ENCODE measurements at regions not wholly inside any gene's neighbourhood (a gene's known extent, or its start where the extent isn't known, plus 50 kb on each side); places are given as distances from the start of the nearest gene placed in this dataset.

DNA sequence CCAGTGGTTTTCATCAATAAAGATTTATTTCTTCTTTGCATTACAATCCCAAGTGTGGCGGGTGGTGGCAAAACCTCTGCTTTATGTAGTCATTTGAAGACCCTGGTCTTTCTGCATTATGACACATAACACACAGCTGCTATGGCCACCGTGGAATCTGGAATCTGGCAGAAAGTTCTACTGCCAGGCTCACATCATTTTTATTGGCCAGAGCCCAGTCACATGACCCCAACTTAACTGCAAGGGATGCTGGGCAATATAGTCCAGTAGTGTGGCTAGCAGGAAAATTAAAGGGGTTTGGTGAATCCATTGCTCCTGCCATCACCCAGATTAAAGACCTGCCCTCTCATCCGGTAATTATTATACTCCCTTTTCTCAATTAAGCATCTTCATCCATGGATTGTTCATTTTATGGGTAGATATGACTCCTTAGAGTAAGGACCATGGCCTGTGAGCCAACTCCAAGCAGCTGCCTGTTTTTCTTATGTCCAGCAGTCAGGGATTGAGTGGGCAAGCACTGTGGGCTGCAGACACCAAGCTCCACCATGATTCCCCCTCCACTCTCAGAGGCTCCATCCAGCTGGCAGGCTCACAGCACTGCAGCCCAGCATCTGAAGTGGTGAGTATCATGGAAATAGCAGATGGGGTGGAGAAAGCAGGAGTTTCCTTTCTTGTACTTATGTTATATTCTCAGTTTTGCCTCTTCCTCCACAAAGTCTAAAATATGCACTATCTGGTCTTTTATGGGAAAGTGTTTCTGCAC is 1030.7 kb downstream of the AACS start:
- DNase-seq (ENCODE audit: low spot score), result no peak

DNA sequence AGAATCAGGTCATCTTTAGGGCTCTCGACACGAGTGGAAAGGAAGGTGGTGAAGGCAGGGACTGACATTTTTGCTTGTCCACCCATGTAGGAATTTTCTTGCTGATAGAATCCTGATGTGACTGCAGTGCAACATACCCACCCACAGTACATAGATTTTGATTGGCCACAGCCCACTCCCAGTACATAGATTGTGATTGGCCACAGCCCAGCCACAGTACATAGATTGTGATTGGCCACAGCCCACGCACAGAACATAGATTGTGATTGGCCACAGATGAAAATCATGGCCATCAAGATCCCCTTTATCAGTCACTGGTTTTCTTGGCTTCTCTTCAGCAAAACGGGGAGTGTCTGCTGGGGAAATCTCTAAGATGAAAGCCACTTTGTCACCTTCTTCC is 1041.5 kb downstream of the AACS start:
- no peak for DNase-seq (ENCODE audit: low spot score)

DNA sequence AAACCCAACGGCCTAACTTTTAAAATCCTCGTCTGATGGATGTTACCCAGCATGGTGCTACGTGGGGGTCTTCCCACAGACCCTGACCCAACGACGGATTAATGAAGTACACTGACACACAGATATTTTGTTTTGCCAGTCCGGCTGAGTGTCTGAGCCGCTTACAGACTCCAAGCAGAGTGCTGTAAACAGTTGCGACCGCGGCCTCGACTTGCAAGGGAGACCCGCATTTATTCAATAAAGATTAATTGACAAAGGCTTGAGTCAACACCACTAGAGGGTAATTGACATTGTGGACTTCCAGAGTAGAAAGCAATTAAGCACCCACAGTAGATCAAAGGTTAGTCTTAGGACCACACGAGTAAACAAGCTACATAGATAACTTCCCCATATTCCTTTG is 1042.4 kb downstream of the AACS start:
- no peak for DNase-seq (ENCODE audit: low spot score)

DNA sequence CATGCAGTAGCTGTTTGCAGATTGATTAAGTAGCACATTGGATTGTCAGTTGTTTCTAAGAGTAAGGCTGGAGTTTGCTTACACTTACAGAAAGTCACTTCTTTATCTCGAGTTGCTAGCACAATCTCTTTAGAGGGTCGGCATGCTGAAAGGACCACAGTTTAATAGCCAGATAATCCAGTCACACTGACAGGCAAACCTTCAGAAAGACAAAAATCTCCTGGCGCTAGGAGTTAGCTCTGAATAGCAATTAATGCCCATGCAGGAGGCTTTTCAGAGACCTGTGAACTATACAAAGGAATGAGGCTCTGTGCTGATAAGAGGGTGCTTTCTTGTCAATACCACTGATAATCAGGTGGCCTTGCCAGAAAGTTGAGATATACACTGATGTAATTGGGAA is 1043.0 kb downstream of the AACS start:
- no peak for DNase-seq (ENCODE audit: low spot score)

DNA sequence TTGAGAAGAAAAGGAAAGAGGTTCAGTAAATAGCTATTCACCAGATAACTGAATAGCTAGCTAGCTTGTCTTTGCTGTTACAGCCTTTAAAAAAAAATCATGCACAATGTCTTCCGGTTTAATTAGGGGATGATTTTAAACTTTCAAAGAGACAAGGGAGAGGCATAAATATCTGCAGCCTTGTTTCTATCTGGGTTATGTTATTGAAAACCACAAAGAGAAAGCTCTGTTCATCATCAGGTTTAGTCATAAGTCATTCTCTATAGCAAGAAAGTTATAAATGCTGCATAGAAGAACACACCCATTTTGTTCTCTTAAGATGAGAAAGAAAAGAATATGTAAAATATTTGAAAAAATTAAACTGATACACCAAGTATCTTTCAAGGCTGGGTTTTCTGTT is 1046.9 kb downstream of the AACS start:
- DNase-seq (ENCODE audit: low spot score), result no peak

DNA sequence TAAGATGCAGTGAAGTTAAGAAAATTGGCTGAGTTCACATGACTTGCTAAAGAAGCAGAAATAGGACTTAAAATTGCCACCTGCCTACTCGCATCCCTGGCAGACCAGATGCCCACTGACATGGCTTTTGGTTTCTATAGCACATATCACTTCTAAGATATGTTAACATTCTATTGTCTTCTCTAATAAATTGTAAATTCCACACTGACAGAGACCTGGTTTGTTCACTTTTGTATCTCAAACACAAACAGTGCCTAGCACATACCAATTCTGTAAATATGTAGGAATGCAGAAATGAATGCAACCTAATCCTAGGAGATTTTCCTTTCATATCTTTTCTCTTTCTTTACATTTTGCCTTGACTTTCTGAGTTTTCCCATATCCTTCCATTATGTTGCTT is 1047.6 kb downstream of the AACS start:
- DNase-seq (ENCODE audit: low spot score), result no peak

DNA sequence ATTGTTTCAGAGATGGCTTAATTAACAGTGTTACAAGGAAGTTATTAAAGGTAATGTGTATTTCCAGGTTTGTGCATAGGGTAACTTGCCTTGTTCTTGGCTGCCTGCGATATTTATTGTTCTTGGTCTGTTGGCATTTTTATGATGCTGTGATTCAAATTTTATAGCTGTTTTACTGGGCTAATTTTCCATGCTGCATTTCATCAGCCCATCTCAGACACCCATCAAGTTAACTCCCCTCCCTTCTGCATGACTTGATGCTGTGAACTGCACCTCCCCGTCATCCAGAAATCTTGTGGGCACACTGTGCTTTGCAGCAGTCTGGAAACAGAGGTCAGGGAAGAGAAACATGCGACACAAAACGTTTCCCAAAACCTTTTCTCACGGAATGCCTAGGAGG is 1049.2 kb downstream of the AACS start:
- DNase-seq (ENCODE audit: low spot score), result no peak

DNA sequence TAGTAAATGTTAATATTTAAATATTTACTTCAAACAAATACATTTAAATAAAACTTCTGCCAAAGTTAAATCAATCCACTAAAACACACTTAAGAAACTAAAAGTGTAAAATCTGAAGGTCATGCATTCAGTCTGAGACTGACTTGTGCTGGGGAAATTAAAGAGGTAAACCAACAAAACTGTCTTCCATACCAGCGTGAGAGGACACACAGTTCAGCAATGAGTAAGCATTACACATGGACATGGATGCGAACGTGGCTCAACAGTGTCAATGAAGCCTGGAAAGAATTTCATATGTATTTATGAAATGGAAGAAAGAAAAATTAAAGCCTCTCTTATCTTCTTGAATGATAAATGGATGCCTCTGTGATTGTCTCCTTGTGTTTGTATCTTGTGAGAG is 1052.3 kb downstream of the AACS start:
- no peak for DNase-seq (ENCODE audit: low spot score)

DNA sequence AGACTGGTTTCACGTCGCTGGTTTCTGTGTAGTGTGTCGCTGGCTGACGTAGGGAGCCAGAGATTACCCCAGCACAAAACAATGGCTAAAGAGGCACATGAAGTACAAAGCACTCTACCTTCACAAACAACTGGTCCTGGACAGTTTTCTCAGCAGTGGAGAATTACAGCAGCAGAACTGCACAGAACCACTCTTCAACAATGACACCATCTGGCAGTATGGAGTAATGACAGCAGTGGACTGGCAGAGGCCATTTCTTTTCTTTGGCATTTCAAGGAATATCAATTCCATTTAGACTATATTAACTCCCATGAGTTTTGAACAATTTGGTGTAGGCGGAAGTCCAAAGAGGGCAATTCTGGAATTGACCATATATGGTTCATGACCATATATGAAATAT is 1074.1 kb downstream of the AACS start:
- no peak for DNase-seq (ENCODE audit: low spot score)

DNA sequence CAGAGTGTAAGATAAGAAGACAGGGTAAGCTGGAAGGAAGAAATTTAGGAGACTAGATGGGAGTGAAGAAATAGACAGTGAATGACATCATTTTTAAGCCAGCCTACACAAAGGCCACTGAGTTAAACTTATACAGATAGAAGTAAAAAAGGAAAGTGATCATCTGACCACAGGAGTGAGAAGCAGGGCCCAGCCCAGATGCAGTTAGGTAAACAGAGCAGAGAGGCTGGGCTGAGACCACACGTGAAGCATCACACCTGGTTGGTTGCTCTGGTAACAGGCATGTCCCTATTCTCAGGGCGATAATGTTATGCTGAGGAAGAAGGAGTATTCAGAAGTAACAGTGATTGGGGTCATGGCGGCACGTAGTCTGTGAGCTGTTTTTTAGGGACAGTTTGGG is 1079.4 kb downstream of the AACS start:
- no peak for DNase-seq (ENCODE audit: low spot score)

DNA sequence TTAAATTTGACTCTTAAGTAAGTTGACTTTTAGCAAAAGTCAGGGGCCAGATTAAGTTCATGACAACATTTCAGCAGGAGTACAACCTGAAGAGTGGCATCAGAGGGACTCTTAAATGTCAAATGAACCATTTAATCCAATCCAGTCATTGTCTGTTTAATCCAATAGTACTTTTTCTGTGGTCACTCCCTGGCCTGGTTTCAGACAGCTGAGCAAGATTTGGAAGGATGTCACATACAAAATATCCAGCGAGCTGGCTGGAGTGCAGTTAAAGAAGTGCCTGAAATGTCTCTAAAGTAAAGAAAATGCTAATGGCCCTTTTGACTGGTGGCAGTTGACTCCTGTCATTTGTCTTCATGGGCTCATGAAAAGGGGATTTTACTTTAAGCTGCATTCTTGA is 1082.1 kb downstream of the AACS start:
- DNase-seq (ENCODE audit: low spot score), result no peak

DNA sequence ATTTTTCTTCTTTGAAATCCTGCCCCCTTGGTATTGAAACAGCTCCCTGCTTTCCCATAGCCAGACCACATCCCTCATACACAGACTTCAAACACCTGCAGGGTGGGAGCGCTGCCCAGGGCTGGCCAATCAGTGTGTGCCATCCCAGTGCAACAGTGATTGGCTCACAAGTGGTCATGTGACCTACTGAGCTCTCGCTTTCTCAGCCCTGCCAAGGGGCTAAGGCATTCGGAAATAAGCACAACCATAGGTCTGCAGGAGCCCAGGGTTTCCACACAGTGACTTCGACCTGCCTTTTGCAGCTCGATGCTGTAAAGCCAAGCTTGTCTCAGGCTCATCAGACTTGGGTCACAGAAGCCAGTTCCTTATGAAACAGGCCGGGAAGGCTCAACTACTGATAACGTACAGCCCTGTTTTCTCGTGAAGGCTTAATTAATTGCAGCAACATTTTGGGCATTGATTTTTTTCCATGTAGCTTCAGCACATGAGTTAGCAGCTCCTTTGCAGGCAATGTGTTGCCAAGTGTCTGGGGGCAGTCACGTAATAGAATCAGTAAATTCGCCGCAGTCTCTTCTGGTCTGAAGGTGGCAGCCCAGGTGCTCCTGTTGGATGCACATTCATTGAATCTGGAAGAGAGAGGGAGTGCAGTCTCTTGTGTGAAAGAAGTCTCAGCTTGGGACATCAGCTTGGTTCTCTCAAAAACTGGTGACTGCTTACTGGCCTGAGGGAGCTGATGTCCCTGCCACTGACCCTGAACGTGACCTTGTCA is 1091.8 kb downstream of the AACS start:
- no peak for DNase-seq (ENCODE audit: low spot score)

DNA sequence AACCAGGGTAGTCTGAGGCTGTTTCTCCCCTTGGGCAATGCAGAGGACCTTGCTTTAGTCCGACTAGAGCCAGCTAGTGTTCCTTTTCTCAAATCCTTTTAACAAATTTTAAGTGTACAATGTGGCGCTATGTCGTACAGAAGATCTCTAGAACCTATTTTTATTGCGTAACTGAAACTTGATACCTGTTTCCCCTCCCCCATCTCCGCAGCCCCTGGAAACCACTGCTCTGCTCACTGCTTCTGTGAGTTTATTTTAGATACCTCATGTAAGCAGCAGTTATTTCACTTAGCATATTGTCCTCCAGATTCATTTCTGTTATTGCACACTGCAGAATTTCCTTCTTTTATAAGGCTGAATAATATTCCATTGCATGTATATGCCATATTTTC is 1092.3 kb downstream of the AACS start:
- DNase-seq (ENCODE audit: low spot score), result no peak

DNA sequence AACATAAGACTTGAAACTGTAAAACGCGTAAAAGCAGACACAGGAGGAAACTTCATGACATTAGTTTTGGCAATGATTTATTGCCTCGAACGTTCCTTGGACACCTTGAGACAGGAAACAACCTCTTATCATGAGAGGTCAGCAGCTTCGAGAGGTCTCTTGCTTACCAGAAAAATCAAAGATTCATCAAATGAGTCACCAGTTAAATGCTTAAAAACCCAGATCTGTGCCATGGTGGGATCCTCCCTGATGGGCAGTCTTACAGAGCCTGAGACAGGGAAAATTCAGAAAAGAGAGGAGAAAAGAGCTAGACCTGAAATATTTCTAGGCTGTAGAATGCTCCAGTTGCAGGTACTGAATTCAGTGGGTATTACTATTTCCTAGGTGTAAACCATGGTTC is 1093.9 kb downstream of the AACS start:
- DNase-seq (ENCODE audit: low spot score), result no peak

DNA sequence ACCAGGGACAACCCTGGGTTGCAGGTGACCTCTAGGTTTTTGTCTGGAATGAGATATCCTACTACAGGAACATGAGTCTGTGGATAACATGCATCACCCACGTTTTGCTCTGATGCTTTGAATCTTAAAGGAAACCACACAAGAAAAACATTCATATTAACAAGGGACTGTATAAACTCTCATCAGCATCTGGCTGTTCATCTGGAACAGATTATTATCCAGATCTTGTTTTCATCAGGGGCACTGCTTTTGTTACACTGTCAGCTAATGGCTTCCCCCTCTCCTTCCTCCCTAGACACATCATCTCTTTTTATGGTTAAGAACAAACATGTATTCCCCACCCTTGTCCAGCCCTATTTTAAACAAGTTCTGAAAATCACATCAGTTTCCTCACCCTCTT is 1095.7 kb downstream of the AACS start:
- DNase-seq (ENCODE audit: low spot score), result no peak

DNA sequence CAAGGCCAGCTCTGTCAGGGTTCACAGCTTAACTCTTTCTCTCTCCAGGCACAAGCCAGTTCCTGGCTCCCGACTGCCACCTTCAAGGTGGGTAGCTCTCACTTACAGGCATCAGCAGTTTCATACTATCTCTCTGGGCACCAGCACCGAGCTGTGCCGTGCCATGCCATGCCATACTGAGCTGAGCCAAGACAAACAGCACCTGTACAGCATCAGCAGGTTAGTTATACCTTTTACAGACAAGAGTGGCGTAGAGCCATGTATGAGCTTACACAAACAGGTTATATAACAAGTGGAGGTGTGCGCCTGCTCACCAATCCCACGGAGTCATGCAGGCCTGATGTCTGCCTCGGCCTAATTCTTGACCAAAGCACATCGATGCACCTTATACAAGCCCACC is 1098.7 kb downstream of the AACS start:
- DNase-seq (ENCODE audit: low spot score), result no peak

DNA sequence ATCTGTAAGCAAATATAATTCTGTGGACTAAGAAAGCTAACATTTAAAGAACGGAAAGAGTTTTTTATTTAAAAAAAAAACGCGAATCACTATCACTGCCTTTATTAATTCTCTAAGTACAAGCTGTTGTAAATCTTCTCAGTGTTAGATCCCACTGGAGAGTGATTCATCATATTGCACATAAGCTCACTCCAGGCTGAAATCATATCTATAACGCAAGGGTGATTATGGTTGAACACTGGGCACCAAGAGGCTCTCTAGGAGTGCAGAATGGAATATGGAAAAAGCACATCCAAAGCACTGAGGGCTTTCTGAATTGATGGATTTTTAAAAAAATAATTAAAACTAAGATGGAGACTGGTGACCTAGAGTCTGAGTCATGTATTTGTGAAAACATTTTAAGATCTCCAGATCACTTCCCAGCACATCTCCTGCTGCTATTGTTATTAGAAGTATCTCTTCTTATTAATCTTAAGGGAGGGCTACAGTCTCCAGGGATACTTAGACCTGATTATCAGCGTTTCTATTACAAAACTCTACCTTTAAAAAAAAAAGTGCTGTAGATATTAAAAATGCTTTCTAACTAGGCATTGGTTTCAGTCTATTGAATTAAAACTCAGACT is 1106.8 kb downstream of the AACS start:
- no peak for DNase-seq (ENCODE audit: low spot score)

DNA sequence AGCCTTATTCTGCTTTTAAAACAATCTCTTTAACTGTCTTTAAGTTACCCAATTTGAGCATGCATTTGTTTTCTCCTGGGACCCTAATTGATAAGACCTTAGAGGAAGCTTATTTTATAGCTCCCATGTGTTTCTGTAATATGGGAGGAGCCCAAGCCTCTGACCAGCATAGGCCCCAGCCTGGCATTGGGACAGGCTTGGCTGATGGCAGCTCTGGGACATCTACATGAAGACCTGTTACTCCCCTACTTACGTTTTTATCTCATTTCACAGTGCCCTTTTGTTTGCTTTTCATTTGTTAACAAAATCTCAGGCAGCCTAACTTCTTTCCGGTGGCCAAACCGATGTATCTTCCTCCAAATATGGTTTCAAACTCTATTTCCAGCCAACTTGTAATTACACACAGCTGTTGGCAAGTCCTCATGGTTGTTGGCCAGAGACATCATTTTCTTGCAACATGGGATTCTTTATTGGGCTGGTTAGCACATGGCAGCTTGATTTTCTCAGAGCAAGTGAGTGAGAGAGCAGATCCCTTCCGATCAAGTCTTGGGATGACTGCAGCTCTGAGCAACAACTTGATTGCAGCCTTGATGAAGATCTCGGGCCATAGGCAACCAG is 1117.5 kb downstream of the AACS start:
- DNase-seq (ENCODE audit: low spot score), result no peak

DNA sequence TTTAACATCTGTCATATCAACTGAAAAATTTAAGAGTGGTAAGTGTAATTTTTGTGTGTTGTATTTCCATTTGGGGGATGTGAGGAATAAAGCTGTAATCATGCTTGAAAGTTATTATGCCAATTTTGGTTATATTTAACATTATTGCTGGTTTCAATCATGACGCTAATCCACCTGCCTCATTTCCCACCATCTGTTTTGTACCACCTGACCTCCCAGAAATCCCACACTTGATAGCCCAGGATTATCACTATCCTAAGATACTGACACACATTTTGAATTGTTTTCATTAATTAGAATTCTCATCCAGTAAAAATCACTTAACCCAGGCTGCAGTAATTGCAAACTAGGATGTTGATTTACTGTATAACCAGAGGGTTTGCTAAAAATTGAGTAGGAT is 1119.8 kb downstream of the AACS start:
- DNase-seq (ENCODE audit: low spot score), result no peak

DNA sequence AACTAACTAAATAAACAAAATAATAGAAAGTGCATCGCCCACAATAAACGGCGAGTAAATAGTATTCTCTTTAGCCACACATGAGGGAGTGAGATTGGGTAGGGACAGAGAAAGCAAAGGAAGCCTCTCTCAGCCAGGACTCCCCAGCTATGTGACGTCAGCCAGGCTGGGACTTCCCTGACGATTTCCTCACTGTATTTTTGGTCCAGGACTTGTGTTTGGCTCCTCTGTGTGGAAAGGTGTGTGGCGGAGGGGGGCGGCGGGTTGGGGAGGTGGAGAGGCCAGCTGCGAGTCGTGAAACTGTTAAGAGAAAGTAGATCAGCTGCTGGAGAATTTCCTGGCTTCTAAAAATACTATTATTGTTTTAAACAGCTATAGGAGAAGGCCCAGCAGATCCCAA is 1124.6 kb downstream of the AACS start:
- DNase-seq (ENCODE audit: low spot score), result no peak

DNA sequence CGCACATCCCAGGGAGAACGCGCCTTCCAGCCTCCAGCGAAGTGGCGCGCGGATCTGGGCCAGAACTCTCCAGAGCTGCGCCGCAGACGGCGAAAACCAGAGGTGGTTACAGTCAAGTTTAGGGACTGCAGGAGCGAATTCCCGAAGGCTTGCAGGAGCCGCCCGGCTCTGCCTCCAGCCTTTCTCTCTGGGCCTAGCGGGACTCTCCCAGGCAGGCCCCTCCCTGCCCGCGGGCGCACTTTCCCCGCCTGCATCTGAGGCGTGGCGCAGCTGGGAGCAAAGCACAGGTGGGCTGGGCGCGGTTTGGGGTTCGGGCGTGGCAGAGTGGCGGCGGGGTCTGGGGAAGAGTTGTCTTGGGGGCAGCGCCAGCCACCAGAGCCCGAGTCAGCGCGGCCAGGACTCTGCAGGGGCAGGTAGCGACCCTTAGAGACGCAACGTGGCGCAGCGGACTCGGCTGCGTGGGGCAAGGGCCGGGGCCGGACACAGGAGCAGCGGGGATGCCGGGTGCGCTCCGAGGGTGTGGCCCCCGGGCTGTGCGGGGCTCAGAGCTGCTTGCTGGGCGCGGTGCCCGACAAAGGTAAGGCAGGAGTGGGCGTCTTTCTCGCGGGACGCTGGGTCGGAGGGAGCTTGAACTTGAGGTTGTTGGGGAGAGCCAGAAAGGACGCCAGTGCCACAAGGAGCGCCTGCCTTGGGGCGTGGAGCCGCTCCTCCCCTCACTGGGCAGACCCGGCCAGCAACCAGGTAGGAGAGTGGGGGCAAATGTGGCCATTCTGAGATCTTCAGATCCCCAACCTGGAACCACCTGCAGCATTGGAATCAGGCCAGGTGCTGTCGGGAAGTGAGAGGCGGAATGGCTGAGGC is 1126.0 kb downstream of the AACS start:
- DNase-seq (ENCODE audit: low spot score), result no peak

DNA sequence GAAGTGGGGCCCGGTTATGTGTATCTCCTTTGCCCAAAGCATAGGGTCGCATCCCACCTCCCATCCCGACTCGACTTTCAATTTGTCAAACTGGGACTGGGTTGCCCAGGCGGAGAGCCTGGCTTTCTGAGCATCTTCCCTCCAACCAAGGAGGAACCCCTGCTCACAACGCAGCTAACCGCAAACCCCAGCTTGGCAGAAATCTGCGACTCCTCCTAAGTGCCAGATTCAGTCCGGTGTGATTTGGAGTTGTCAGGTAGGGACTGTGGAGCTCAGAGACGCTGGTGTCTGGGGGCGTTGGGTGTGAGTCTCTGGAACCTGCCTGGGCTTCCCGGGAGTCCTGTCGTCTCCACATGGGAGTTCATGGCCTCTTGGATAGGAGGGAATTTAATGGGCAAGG is 1126.7 kb downstream of the AACS start:
- DNase-seq (ENCODE audit: low spot score), result no peak

Data from AG08396 (cell line).